ENCODE measurements at regions not wholly inside any gene's neighbourhood (a gene's known extent, or its start where the extent isn't known, plus 50 kb on each side); places are given as distances from the start of the nearest gene placed in this dataset.

DNA sequence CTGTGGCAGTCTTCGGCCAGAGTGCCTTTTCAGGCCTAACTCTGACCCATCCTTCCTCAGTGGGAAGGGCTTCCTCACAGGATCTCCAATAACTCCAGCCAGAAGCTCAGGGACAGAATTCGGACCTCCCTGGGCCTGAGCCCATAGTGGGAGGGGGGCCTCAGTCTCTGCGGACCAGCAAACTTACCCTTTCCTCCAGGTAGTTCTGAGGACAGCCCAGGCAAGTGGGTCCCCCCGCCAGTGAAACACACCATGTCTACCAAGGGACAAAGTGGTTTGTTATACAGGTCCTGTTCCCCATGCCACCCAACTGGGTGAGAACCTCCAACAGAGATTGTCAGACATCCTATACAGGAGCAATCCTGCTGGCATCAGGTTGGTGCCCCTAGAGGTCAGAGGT, 350.4 kb downstream of the RAB28 start:
- peaks cover 0 to 9% of the 10 kb centered on the region in 2 experiments for H3K9me3 ChIP-seq (ENCODE audit: control insufficient read depth in 1 of 2, insufficient read depth in 1 of 2, low read length in 2 of 2)
- Mint-ChIP-seq H3K27me3 (no peaks in the 10 kb centered on the region), H3K27ac (no peak overlapping the region), H3K4me3 (no peak overlapping the region), H3K9me3 (peaks cover 5% of the 10 kb centered on the region), H3K4me1 (ENCODE audit: low read depth) (no peaks in the 10 kb centered on the region), H3K36me3 (ENCODE audit: low read depth) (peaks cover 6% of the 10 kb centered on the region)
- no peaks in the 10 kb centered on the region for H3K4me1 ChIP-seq (ENCODE audit: insufficient read depth, low read length)
- H3K27me3 ChIP-seq (ENCODE audit: control insufficient read depth in 1 of 2, insufficient read depth in 2 of 2, low read length in 2 of 2): no peaks in the 10 kb centered on the region
- no peak overlapping the region for H3K27ac ChIP-seq (ENCODE audit: low read depth in 1 of 2, low read length in 2 of 2)
- no peak overlapping the region for H3K4me3 ChIP-seq (ENCODE audit: low read length)
- POLR2A ChIA-PET: no interaction called here
- intact Hi-C loops (cut with DNase I, micrococcal nuclease): no loop called here
- CTCF ChIA-PET: no interaction called here
- H3K36me3 ChIP-seq (ENCODE audit: insufficient read depth, low read length): no peaks in the 10 kb centered on the region
- no peak for DNase-seq
- TF ChIP-seq, protein P1, sequence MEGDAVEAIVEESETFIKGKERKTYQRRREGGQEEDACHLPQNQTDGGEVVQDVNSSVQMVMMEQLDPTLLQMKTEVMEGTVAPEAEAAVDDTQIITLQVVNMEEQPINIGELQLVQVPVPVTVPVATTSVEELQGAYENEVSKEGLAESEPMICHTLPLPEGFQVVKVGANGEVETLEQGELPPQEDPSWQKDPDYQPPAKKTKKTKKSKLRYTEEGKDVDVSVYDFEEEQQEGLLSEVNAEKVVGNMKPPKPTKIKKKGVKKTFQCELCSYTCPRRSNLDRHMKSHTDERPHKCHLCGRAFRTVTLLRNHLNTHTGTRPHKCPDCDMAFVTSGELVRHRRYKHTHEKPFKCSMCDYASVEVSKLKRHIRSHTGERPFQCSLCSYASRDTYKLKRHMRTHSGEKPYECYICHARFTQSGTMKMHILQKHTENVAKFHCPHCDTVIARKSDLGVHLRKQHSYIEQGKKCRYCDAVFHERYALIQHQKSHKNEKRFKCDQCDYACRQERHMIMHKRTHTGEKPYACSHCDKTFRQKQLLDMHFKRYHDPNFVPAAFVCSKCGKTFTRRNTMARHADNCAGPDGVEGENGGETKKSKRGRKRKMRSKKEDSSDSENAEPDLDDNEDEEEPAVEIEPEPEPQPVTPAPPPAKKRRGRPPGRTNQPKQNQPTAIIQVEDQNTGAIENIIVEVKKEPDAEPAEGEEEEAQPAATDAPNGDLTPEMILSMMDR (IDR thresholded peaks at IDR 0.05): no peak
- no peak for ATAC-seq (ENCODE audit: poor library complexity)

GRCh38 chr4:13130848-13131247, 353.3 kb downstream of the RAB28 start:
- Mint-ChIP-seq H3K27ac (no peak overlapping the region), H3K36me3 (ENCODE audit: low read depth) (peaks cover 6% of the 10 kb centered on the region), H3K27me3 (no peaks in the 10 kb centered on the region), H3K4me3 (no peak overlapping the region), H3K4me1 (ENCODE audit: low read depth) (no peaks in the 10 kb centered on the region), H3K9me3 (peaks cover 5% of the 10 kb centered on the region)
- DNase-seq (no peak), ATAC-seq (ENCODE audit: poor library complexity) (no peak)
- Histone ChIP-seq H3K36me3 (ENCODE audit: insufficient read depth, low read length) (no peaks in the 10 kb centered on the region), H3K27ac (ENCODE audit: low read depth in 1 of 2, low read length in 2 of 2) (no peak overlapping the region), H3K4me1 (ENCODE audit: insufficient read depth, low read length) (no peaks in the 10 kb centered on the region), H3K9me3 (ENCODE audit: control insufficient read depth in 1 of 2, insufficient read depth in 1 of 2, low read length in 2 of 2) (peaks cover 0 to 9% of the 10 kb centered on the region in 2 experiments), H3K27me3 (ENCODE audit: control insufficient read depth in 1 of 2, insufficient read depth in 2 of 2, low read length in 2 of 2) (no peaks in the 10 kb centered on the region), H3K4me3 (ENCODE audit: low read length) (no peak overlapping the region)
- intact Hi-C loops (cut with DNase I, micrococcal nuclease): no loop called here
- POLR2A ChIA-PET: no interaction called here
- TF ChIP-seq, protein P1 (IDR thresholded peaks at IDR 0.05): no peak
- CTCF ChIA-PET: no interaction called here

DNA sequence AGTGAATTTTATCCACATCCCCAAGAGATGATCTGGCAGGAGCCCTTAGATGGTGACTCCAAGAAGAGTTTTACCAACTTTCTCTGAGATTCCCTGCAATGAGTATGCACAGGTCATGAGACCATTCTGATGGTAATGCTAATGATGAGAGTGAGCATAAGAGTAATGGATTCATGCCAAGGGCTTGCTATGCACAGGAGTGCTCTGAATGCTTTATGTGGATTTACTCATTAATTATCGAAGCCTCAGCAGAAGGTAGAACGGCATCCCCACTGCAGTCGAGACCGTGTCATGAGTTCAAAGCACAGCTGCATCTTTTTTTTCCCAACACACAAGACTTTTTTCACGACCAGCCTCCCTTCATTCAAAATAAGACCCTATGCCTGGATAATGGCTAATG, 355.0 kb downstream of the RAB28 start:
- Mint-ChIP-seq H3K4me1 (ENCODE audit: low read depth) (no peaks in the 10 kb centered on the region), H3K9me3 (peaks cover 2% of the 10 kb centered on the region), H3K27ac (no peak overlapping the region), H3K36me3 (ENCODE audit: low read depth) (no peaks in the 10 kb centered on the region), H3K27me3 (no peaks in the 10 kb centered on the region), H3K4me3 (no peak overlapping the region)
- no peaks in the 10 kb centered on the region for H3K4me1 ChIP-seq (ENCODE audit: insufficient read depth, low read length)
- ATAC-seq (ENCODE audit: poor library complexity) (no peak), DNase-seq (no peak)
- no peaks in the 10 kb centered on the region for H3K27me3 ChIP-seq (ENCODE audit: control insufficient read depth in 1 of 2, insufficient read depth in 2 of 2, low read length in 2 of 2)
- no peak overlapping the region for H3K4me3 ChIP-seq (ENCODE audit: low read length)
- intact Hi-C loops (cut with DNase I, micrococcal nuclease): no loop called here
- CTCF ChIA-PET: no interaction called here
- no peaks in the 10 kb centered on the region for H3K36me3 ChIP-seq (ENCODE audit: insufficient read depth, low read length)
- POLR2A ChIA-PET: no interaction called here
- no peak overlapping the region for H3K27ac ChIP-seq (ENCODE audit: low read depth in 1 of 2, low read length in 2 of 2)
- TF ChIP-seq, protein P1 (IDR thresholded peaks at IDR 0.05): no peak
- H3K9me3 ChIP-seq (ENCODE audit: control insufficient read depth in 1 of 2, insufficient read depth in 1 of 2, low read length in 2 of 2): peaks cover 0 to 9% of the 10 kb centered on the region in 2 experiments
